A172 (cell line): ENCODE measurements at regions not wholly inside any gene's neighbourhood (a gene's known extent, or its start where the extent isn't known, plus 50 kb on each side); places are given as distances from the start of the nearest gene placed in this dataset.

Experiments used
- DNase-seq: peaks from one replicate; pipeline ENCODE4 v3.0.0-alpha.2; 2015; ENCODE audit warnings: low spot score

- DNase-seq: no peak
Measured at GRCh38 chr3:181076558-181076957, 87.0 kb upstream of the DNAJC19 start.

- DNase-seq: no peak
Measured at GRCh38 chr3:181075098-181075497, 85.6 kb upstream of the DNAJC19 start.

- DNase-seq: no peak
Measured at GRCh38 chr3:181066143-181067087, 76.9 kb upstream of the DNAJC19 start.

GRCh38 chr3:181056136-181056732 is 66.7 kb upstream of the DNAJC19 start:
- DNase-seq: no peak

GRCh38 chr3:181054538-181054937 is 65.0 kb upstream of the DNAJC19 start:
- no peak for DNase-seq

- peak; percentile 78 for DNase-seq
Measured at GRCh38 chr3:181052256-181052655, 62.7 kb upstream of the DNAJC19 start.

- no peak for DNase-seq
Measured at GRCh38 chr3:181050738-181051137, 61.2 kb upstream of the DNAJC19 start.

GRCh38 chr3:181040030-181040429 is 50.5 kb upstream of the DNAJC19 start:
- no peak for DNase-seq
